ENCODE measurements at regions not wholly inside any gene's neighbourhood (a gene's known extent, or its start where the extent isn't known, plus 50 kb on each side); places are given as distances from the start of the nearest gene placed in this dataset.
"Not testable (repeated sequence)": the region's sequence is repeated elsewhere in the genome, so short reads cannot be mapped to it uniquely, and the experiment has no call there.

DNA sequence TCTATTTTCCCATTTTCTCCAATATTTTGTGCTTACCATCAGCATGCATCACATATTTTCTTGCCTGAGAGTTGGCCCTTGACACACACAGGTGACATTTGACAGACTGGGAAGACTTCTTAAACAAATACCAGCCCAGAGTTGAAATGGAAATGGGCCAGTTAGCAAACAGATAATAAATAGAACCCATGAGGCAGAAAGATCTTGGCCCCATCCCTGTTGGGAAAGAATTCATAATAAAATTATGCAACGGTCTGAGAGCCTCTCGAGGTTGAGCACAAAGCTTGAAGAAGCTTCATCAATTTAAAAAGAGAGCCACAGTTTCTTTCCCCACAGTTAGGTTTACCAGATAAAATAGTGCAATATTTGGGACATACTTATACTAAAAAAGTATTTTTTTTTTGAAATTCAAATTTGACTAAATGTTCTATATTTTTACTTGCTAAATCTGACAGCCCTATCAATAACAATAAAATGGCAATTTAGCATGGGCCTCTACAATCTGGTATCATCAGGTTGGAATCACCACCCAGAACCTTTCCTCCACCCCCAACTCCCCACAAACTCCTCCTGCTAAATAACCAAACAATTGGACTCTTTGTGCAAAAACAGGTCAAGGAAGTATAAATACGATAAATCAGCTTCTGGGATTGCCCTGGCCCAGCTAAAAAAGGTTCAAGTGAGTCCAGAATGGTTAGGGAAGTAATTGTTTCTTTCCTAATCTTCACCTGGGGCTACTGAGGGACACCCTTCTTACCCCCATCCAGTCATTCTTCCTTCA, 129.8 kb downstream of the CD164 start:
- H3K27me3 ChIP-seq (ENCODE audit: low read depth, low read length): no peaks in the 10 kb centered on the region
- no peaks in the 10 kb centered on the region for H3K9me3 ChIP-seq (ENCODE audit: control insufficient read depth in 1 of 2, low read length in 2 of 2)
- H3K36me3 ChIP-seq (ENCODE audit: control insufficient read depth in 1 of 2, insufficient read depth in 2 of 2, low read length in 2 of 2): no peaks in the 10 kb centered on the region
- H3K27ac ChIP-seq (ENCODE audit: low read length): no peak overlapping the region
- peaks cover 0 to 6% of the 10 kb centered on the region in 2 donors for H3K4me1 ChIP-seq (ENCODE audit: control insufficient read depth in 1 of 2, insufficient read depth in 2 of 2, low read length in 2 of 2)
- H3K4me3 ChIP-seq (ENCODE audit: low read depth in 1 of 2, low read length in 2 of 2): no peak overlapping the region

DNA sequence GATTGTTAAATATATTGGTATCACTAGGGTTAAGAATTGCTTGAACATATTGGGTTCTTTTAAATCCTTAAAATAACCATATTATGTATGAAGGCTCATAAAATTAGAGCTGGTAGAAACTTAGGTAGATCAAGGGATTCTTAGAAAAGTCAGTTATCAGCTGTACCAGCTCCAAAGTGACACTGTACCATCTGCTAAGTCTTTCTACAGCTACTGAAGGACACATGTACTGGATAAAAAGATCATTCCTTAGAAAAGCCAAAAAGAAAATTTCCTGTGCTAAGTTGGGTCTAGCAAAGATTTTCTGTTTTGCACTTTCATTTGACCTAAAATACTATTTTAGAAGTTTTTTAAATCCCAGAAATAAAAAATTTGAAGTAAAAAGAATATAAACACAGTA, 130.4 kb downstream of the CD164 start:
- Histone ChIP-seq H3K4me3 (ENCODE audit: low read depth in 1 of 2, low read length in 2 of 2) (no peak overlapping the region), H3K36me3 (ENCODE audit: control insufficient read depth in 1 of 2, insufficient read depth in 2 of 2, low read length in 2 of 2) (no peaks in the 10 kb centered on the region), H3K27me3 (ENCODE audit: low read depth, low read length) (no peaks in the 10 kb centered on the region), H3K4me1 (ENCODE audit: control insufficient read depth in 1 of 2, insufficient read depth in 2 of 2, low read length in 2 of 2) (peaks cover 0 to 6% of the 10 kb centered on the region in 2 donors), H3K27ac (ENCODE audit: low read length) (no peak overlapping the region), H3K9me3 (ENCODE audit: control insufficient read depth in 1 of 2, low read length in 2 of 2) (no peaks in the 10 kb centered on the region)

DNA sequence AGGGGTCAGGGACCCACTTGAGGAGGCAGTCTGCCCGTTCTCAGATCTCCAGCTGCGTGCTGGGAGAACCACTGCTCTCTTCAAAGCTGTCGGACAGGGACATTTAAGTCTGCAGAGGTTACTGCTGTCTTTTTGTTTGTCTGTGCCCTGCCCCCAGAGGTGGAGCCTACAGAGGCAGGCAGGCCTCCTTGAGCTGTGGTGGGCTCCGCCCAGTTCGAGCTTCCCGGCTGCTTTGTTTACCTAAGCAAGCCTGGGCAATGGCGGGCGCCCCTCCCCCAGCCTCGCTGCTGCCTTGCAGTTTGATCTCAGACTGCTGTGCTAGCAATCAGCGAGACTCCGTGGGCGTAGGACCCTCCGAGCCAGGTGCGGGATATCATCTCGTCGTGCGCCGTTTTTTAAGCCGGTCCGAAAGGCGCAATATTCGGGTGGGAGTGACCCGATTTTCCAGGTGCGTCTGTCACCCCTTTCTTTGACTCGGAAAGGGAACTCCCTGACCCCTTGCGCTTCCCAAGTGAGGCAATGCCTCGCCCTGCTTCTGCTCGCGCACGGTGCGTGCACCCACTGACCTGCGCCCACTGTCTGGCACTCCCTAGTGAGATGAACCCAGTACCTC, 131.6 kb downstream of the CD164 start:
- not testable (repeated sequence) for H3K4me1 ChIP-seq (ENCODE audit: control insufficient read depth in 1 of 2, insufficient read depth in 2 of 2, low read length in 2 of 2); H3K4me3 ChIP-seq (ENCODE audit: low read depth in 1 of 2, low read length in 2 of 2); H3K36me3 ChIP-seq (ENCODE audit: control insufficient read depth in 1 of 2, insufficient read depth in 2 of 2, low read length in 2 of 2); H3K27ac ChIP-seq (ENCODE audit: low read length); H3K9me3 ChIP-seq (ENCODE audit: control insufficient read depth in 1 of 2, low read length in 2 of 2); H3K27me3 ChIP-seq (ENCODE audit: low read depth, low read length)

DNA sequence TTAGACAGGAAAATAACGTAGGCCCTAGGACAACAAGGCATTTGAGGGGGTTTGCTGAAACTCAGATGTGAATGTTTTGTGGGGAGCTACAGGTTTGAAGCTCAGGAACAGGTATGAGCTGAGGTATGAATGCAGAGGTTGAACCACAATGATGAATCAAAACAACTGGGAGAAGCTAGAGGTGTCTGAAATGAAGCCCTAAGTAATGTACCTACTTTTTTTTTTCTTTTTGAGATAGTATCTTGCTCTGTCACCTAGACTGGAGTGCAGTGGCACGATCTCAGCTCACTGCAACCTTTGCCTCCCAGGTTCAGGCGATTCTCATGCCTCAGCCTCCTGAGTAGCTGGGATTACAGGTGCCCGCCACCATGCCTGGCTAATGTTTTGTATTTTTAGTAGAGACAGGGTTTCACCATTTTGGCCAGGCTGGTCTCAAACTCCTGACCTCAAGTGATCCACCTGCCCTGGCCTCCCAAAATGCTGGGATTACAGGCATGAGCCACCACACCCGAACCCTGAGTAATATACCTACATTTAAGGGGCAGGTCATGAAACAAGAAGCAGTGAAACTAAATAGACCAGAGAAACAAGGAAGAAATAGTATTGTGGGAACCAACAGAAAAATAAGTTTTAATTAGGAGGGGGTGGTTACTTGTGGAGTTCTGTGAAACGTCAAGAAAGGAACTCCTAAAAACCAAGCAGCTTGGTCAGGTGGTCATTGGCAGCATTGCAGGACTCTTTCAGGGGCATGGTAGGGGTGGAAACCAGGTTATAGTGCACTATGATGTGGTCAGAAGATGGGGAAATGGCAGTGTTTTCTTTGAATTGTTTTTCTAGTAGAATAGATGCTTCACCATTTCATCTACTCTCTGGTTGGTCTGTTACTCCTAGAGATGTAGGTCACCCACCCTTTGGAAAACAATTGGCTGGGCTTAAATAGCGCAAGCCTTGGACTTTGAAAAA, 138.1 kb downstream of the CD164 start:
- Histone ChIP-seq H3K36me3 (ENCODE audit: control insufficient read depth in 1 of 2, insufficient read depth in 2 of 2, low read length in 2 of 2) (no peaks in the 10 kb centered on the region), H3K27me3 (ENCODE audit: low read depth, low read length) (no peaks in the 10 kb centered on the region), H3K9me3 (ENCODE audit: control insufficient read depth in 1 of 2, low read length in 2 of 2) (no peaks in the 10 kb centered on the region), H3K4me3 (ENCODE audit: low read depth in 1 of 2, low read length in 2 of 2) (no peak overlapping the region), H3K27ac (ENCODE audit: low read length) (no peak overlapping the region), H3K4me1 (ENCODE audit: control insufficient read depth in 1 of 2, insufficient read depth in 2 of 2, low read length in 2 of 2) (peaks cover 4 to 6% of the 10 kb centered on the region in 2 donors)

DNA sequence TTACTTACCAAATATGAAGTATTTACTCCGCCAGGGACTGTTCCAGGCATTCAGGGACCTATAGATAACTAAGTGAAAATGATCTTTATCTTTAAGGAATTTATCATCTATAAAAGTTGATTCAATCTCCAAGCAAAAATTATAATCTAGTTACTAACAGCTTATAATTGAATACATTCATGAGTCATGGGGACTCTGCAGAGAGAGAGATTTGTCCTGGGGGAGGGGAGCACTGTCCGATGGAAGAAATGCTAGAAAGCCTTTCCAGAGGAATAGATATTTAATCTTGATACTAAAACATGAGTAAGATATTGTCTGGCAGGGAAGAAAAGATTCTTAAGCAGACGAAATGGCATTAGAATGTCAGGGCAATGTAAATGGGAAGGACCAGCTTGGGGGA, 139.3 kb downstream of the CD164 start:
- no peaks in the 10 kb centered on the region for H3K9me3 ChIP-seq (ENCODE audit: control insufficient read depth in 1 of 2, low read length in 2 of 2)
- no peaks in the 10 kb centered on the region for H3K36me3 ChIP-seq (ENCODE audit: control insufficient read depth in 1 of 2, insufficient read depth in 2 of 2, low read length in 2 of 2)
- peaks cover 6 to 8% of the 10 kb centered on the region in 2 donors for H3K4me1 ChIP-seq (ENCODE audit: control insufficient read depth in 1 of 2, insufficient read depth in 2 of 2, low read length in 2 of 2)
- H3K27me3 ChIP-seq (ENCODE audit: low read depth, low read length): no peaks in the 10 kb centered on the region
- no peak overlapping the region for H3K4me3 ChIP-seq (ENCODE audit: low read depth in 1 of 2, low read length in 2 of 2)
- H3K27ac ChIP-seq (ENCODE audit: low read length): no peak overlapping the region

DNA sequence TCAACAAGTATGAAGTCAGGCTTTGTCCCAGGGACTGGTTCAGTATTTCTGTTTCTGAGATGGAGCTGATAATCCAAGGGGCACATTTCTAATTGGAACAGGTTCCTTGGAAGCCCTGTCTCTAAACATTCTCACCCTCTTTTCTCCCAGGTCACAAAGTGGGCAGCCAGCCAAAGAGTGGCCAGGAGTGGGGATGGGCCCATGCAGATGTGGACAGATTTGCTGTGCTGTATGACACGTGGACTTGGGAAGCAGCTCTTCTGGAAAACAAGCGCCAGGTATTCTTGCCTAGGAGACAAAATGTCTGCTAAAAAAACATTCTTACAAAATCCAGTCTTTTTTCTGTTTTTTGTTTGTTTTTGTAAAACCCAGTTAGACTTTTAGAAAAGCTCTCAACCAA, 140.2 kb downstream of the CD164 start:
- Histone ChIP-seq H3K36me3 (ENCODE audit: control insufficient read depth in 1 of 2, insufficient read depth in 2 of 2, low read length in 2 of 2) (no peaks in the 10 kb centered on the region), H3K4me1 (ENCODE audit: control insufficient read depth in 1 of 2, insufficient read depth in 2 of 2, low read length in 2 of 2) (peaks cover 6 to 8% of the 10 kb centered on the region in 2 donors), H3K4me3 (ENCODE audit: low read depth in 1 of 2, low read length in 2 of 2) (no peak overlapping the region), H3K27me3 (ENCODE audit: low read depth, low read length) (no peaks in the 10 kb centered on the region), H3K27ac (ENCODE audit: low read length) (no peak overlapping the region), H3K9me3 (ENCODE audit: control insufficient read depth in 1 of 2, low read length in 2 of 2) (no peaks in the 10 kb centered on the region)

DNA sequence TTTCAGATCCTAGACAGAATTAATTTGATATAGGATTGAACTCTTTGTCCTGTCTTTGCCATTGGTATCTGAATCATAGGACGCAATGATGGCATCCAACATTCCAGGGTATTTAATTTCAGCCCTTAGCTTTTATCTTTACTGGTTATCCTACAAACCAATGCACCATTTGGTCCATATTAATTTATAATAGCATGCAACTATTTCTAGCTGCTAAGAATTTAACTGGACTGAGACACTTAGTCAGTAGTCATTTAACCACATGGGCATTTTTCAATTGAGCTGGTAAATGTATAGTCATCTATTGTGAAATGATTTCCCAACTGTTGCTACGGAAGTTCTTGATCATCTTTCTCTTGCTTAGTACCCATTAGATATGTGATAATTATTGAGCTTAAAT, 141.1 kb downstream of the CD164 start:
- no peaks in the 10 kb centered on the region for H3K36me3 ChIP-seq (ENCODE audit: control insufficient read depth in 1 of 2, insufficient read depth in 2 of 2, low read length in 2 of 2)
- H3K27me3 ChIP-seq (ENCODE audit: low read depth, low read length): no peaks in the 10 kb centered on the region
- peaks cover 6 to 8% of the 10 kb centered on the region in 2 donors for H3K4me1 ChIP-seq (ENCODE audit: control insufficient read depth in 1 of 2, insufficient read depth in 2 of 2, low read length in 2 of 2)
- H3K4me3 ChIP-seq (ENCODE audit: low read depth in 1 of 2, low read length in 2 of 2): no peak overlapping the region
- H3K27ac ChIP-seq (ENCODE audit: low read length): no peak overlapping the region
- H3K9me3 ChIP-seq (ENCODE audit: control insufficient read depth in 1 of 2, low read length in 2 of 2): no peaks in the 10 kb centered on the region

DNA sequence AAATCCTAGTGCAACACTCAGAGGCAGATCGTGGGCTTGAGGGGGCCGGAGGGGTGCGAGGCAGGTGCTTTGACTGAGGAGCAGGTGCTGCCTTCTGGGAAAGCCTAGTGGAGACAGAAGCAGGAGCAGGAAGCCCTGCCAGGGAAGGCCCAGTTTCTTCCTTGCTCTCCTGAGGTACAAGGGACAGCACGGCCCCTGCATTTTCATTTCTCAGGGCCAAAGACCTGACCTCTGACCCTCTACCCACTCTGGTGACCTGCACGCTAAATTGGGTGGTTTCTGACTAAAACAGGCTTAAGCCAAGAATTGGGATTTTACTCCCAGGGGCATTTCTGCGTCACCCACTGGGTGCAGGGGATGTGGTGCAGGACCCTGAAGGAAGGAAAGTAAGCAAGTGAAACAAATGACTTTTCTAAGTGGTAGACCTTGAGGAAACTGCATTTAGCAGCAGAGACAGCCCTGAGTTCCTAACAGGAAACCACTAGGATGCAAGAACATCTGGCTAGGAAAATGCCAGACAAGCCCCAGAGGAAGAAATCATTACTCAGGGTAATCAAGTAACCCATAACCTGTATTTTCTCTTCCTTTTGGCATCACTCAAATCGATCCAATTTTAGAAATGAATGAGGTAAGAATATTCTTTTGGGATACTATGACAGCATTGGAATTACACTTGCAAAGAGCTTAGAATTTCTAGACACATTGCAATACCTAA, 141.7 kb downstream of the CD164 start:
- H3K9me3 ChIP-seq (ENCODE audit: control insufficient read depth in 1 of 2, low read length in 2 of 2): no peaks in the 10 kb centered on the region
- no peak overlapping the region for H3K4me3 ChIP-seq (ENCODE audit: low read depth in 1 of 2, low read length in 2 of 2)
- H3K27ac ChIP-seq (ENCODE audit: low read length): no peak overlapping the region
- H3K36me3 ChIP-seq (ENCODE audit: control insufficient read depth in 1 of 2, insufficient read depth in 2 of 2, low read length in 2 of 2): no peaks in the 10 kb centered on the region
- H3K27me3 ChIP-seq (ENCODE audit: low read depth, low read length): no peaks in the 10 kb centered on the region
- peaks cover 6 to 8% of the 10 kb centered on the region in 2 donors for H3K4me1 ChIP-seq (ENCODE audit: control insufficient read depth in 1 of 2, insufficient read depth in 2 of 2, low read length in 2 of 2)

DNA sequence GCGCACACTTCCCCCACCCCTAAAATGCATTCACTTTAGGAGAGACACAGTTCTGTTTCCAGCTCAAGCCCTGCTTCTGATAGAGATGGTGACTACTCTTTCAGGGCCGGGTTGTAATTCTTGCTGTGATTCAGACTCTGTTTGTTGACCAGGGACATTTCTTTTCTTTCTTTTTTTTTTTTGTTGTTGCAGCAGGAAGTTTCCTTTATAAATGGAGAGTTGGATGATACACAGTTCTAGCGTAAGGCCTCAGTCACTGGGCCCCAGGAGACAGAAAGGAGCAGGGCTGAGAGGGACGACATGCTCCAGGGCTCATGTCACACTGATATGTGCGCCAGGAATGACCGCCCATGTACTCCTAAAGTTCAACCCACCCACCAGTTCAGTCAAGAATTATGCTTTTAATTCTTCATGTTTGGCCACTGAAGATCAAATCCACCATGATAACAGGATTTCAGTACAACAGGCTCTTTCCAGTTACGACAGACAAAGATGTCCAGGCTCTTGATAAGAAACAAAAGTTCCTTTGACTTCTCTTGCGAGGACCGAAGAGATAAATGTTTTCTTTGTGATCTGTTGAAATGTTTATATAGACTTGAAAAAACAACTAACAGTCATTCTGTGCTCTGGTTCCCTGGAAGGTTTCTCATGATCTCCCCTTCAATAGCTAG, 142.5 kb downstream of the CD164 start:
- Histone ChIP-seq H3K9me3 (ENCODE audit: control insufficient read depth in 1 of 2, low read length in 2 of 2) (no peaks in the 10 kb centered on the region), H3K4me1 (ENCODE audit: control insufficient read depth in 1 of 2, insufficient read depth in 2 of 2, low read length in 2 of 2) (peaks cover 6 to 8% of the 10 kb centered on the region in 2 donors), H3K36me3 (ENCODE audit: control insufficient read depth in 1 of 2, insufficient read depth in 2 of 2, low read length in 2 of 2) (no peaks in the 10 kb centered on the region), H3K4me3 (ENCODE audit: low read depth in 1 of 2, low read length in 2 of 2) (no peak overlapping the region), H3K27me3 (ENCODE audit: low read depth, low read length) (no peaks in the 10 kb centered on the region), H3K27ac (ENCODE audit: low read length) (peak overlapping the region; percentile 6)

DNA sequence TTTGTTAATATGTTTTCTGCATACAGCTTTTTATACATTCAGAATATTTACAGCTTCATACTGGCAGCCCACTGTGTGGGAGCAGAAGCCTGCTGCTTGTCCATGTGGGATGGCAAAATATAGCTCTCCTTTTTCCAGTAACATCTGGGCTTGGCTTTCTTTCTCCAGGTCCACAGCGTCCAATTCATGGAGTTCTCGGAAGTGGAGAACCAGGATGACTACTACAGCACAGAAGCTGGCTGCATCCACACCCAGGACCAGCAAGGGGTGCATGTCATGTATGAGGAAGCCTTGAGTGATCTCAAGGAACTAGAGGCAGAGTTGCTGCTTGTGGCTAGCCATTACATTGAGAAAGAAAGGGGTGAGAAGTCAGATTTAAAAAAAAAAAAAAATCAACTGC, 143.1 kb downstream of the CD164 start:
- no peaks in the 10 kb centered on the region for H3K27me3 ChIP-seq (ENCODE audit: low read depth, low read length)
- peak overlapping the region; percentile 6 for H3K27ac ChIP-seq (ENCODE audit: low read length)
- peaks cover 6 to 8% of the 10 kb centered on the region in 2 donors for H3K4me1 ChIP-seq (ENCODE audit: control insufficient read depth in 1 of 2, insufficient read depth in 2 of 2, low read length in 2 of 2)
- no peaks in the 10 kb centered on the region for H3K9me3 ChIP-seq (ENCODE audit: control insufficient read depth in 1 of 2, low read length in 2 of 2)
- no peak overlapping the region for H3K4me3 ChIP-seq (ENCODE audit: low read depth in 1 of 2, low read length in 2 of 2)
- no peaks in the 10 kb centered on the region for H3K36me3 ChIP-seq (ENCODE audit: control insufficient read depth in 1 of 2, insufficient read depth in 2 of 2, low read length in 2 of 2)
